ENCODE measurements at regions not wholly inside any gene's neighbourhood (a gene's known extent, or its start where the extent isn't known, plus 50 kb on each side); places are given as distances from the start of the nearest gene placed in this dataset.

DNA sequence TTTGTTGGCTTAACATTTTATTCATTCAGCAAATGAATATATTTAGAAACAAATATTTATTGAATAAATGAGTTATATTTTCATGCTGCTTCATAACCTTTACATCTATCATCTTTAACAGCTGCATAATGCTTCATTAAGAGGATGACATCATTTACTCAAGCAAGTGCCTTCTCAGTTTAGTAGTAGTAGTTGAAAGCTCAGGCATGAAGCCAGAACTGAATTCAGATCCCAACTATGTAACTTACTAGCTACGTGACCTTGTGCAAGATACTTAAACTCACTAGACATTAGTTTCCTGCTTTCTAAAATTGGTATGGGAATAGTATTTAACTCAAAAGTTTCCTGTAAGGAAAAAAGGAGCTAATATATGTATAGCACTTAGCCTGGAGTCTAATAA lies 90.3 kb downstream of the TMPRSS5 start:
- intact Hi-C loops (cut with micrococcal nuclease) (no loop called here), dilution Hi-C loops (cut with MboI; ENCODE audit: extremely low pct_ligation_motif_present, low sequenced_read_pairs) (no loop called here)
- Histone ChIP-seq H3K27ac (ENCODE audit: insufficient read depth, low read depth, low read length) (no peak overlapping the region), H3K79me2 (ENCODE audit: control insufficient read depth, insufficient read depth, low read length) (no peaks in the 10 kb centered on the region), H4K20me1 (replicated peaks; ENCODE audit: control insufficient read depth, extremely low read depth, insufficient read depth, low read length) (no peaks in the 10 kb centered on the region), H3K9ac (replicated peaks; ENCODE audit: extremely low read depth, insufficient read depth, low read length) (no peak overlapping the region), H3K4me1 (ENCODE audit: control insufficient read depth, extremely low read depth, insufficient read depth, low read length) (no peaks in the 10 kb centered on the region), H3K4me3 (replicated peaks in 1 of 3; ENCODE audit: insufficient read depth in 1 of 3, low read depth in 1 of 3, low read length in 3 of 3) (no peak overlapping the region), H3K4me2 (ENCODE audit: insufficient read depth, low read length) (no peak overlapping the region), H3K9me3 (replicated peaks; ENCODE audit: control insufficient read depth, insufficient read depth, low read length) (no peaks in the 10 kb centered on the region), H3K27me3 (ENCODE audit: control insufficient read depth in 2 of 2, insufficient read depth in 2 of 2, low read length in 2 of 2) (no peaks in the 10 kb centered on the region), H2AFZ (ENCODE audit: low read depth, low read length) (no peak overlapping the region), H3K9me1 (replicated peaks; ENCODE audit: control insufficient read depth, extremely low read depth, insufficient read depth, low read length) (no peaks in the 10 kb centered on the region), H3K36me3 (ENCODE audit: control insufficient read depth in 2 of 2, extremely low read depth in 1 of 2, insufficient read depth in 2 of 2, low read length in 2 of 2) (no peaks in the 10 kb centered on the region)
- POLR2A ChIA-PET = no interaction called here
- FAIRE-seq = no peak
- TF ChIP-seq, protein P1, sequence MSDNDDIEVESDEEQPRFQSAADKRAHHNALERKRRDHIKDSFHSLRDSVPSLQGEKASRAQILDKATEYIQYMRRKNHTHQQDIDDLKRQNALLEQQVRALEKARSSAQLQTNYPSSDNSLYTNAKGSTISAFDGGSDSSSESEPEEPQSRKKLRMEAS (IDR thresholded peaks at IDR 0.05; ENCODE audit: insufficient read depth, insufficient read length) = no peak
- CTCF ChIA-PET = no interaction called here
- BruUV-seq (replicated peaks) = no TSS peak
- no peak for DNase-seq (ENCODE audit: low read depth, low spot score)

DNA sequence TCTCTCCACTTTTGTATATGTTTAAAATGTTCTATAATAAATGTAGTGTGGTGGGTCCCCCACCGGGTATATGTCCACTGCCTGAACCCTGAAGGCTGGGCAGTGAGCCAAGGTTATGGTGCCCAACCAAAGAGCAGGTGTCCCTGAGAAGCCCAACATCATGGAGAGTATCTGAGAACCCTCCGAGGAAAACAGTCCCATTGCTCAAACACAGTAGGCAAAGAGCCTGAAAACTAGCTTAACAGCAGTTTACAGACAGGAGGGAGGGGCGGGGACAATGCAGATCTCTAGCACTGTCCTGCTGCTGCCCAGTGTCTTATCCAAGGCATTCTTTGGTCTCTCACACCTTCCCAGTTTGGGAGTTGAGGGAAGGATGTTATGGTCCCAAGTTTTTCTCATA lies 91.0 kb downstream of the TMPRSS5 start:
- H3K27me3 ChIP-seq (ENCODE audit: control insufficient read depth in 2 of 2, insufficient read depth in 2 of 2, low read length in 2 of 2) = no peaks in the 10 kb centered on the region
- H3K36me3 ChIP-seq (ENCODE audit: control insufficient read depth in 2 of 2, extremely low read depth in 1 of 2, insufficient read depth in 2 of 2, low read length in 2 of 2) = no peaks in the 10 kb centered on the region
- ChIA-PET CTCF (no interaction called here), POLR2A (no interaction called here)
- H3K27ac ChIP-seq (ENCODE audit: insufficient read depth, low read depth, low read length) = no peak overlapping the region
- intact Hi-C loops (cut with micrococcal nuclease) = no loop called here
- DNase-seq (ENCODE audit: low read depth, low spot score) = no peak
- no peaks in the 10 kb centered on the region for H3K9me1 ChIP-seq (replicated peaks; ENCODE audit: control insufficient read depth, extremely low read depth, insufficient read depth, low read length)
- no peaks in the 10 kb centered on the region for H3K9me3 ChIP-seq (replicated peaks; ENCODE audit: control insufficient read depth, insufficient read depth, low read length)
- H3K79me2 ChIP-seq (ENCODE audit: control insufficient read depth, insufficient read depth, low read length) = no peaks in the 10 kb centered on the region
- dilution Hi-C loops (cut with MboI; ENCODE audit: extremely low pct_ligation_motif_present, low sequenced_read_pairs) = no loop called here
- H3K4me3 ChIP-seq (replicated peaks in 1 of 3; ENCODE audit: insufficient read depth in 1 of 3, low read depth in 1 of 3, low read length in 3 of 3) = no peak overlapping the region
- no peak overlapping the region for H3K4me2 ChIP-seq (ENCODE audit: insufficient read depth, low read length)
- H3K4me1 ChIP-seq (ENCODE audit: control insufficient read depth, extremely low read depth, insufficient read depth, low read length) = no peaks in the 10 kb centered on the region
- no peaks in the 10 kb centered on the region for H4K20me1 ChIP-seq (replicated peaks; ENCODE audit: control insufficient read depth, extremely low read depth, insufficient read depth, low read length)
- FAIRE-seq = no peak
- H3K9ac ChIP-seq (replicated peaks; ENCODE audit: extremely low read depth, insufficient read depth, low read length) = no peak overlapping the region
- no peak overlapping the region for H2AFZ ChIP-seq (ENCODE audit: low read depth, low read length)
- no TSS peak for BruUV-seq (replicated peaks)
- no peak for TF ChIP-seq JUN (IDR thresholded peaks at IDR 0.05; ENCODE audit: borderline replicate concordance, insufficient read depth, insufficient read length, low read depth)
- TF ChIP-seq, protein P1 (IDR thresholded peaks at IDR 0.05; ENCODE audit: insufficient read depth, insufficient read length) = no peak
- TF ChIP-seq, protein P2, sequence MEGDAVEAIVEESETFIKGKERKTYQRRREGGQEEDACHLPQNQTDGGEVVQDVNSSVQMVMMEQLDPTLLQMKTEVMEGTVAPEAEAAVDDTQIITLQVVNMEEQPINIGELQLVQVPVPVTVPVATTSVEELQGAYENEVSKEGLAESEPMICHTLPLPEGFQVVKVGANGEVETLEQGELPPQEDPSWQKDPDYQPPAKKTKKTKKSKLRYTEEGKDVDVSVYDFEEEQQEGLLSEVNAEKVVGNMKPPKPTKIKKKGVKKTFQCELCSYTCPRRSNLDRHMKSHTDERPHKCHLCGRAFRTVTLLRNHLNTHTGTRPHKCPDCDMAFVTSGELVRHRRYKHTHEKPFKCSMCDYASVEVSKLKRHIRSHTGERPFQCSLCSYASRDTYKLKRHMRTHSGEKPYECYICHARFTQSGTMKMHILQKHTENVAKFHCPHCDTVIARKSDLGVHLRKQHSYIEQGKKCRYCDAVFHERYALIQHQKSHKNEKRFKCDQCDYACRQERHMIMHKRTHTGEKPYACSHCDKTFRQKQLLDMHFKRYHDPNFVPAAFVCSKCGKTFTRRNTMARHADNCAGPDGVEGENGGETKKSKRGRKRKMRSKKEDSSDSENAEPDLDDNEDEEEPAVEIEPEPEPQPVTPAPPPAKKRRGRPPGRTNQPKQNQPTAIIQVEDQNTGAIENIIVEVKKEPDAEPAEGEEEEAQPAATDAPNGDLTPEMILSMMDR (IDR thresholded peaks at IDR 0.05; ENCODE audit: extremely low read depth in 1 of 2, insufficient read depth in 1 of 2, low read depth in 1 of 2, low read length in 2 of 2) = no peak
- TF ChIP-seq GATA2 (IDR thresholded peaks at IDR 0.05; ENCODE audit: insufficient read depth, insufficient read length, low read depth, low read length) = no peak
- TF ChIP-seq MYC (IDR thresholded peaks at IDR 0.05; ENCODE audit: low read depth, low read length) = no peak
- TF ChIP-seq POLR2AphosphoS5 (IDR thresholded peaks at IDR 0.05; ENCODE audit: insufficient read depth, low read depth, low read length) = no peak
- no peak for TF ChIP-seq FOS (IDR thresholded peaks at IDR 0.05; ENCODE audit: borderline replicate concordance, insufficient read depth, low read length)
- TF ChIP-seq POLR2A (IDR thresholded peaks at IDR 0.05; ENCODE audit: low read depth, low read length) = no peak
- TF ChIP-seq EZH2 (IDR thresholded peaks at IDR 0.05; ENCODE audit: borderline replicate concordance, low read depth, low read length, severe bottlenecking) = no peak

Data from endothelial cell of umbilical vein (primary cell).